Activated CD4-positive, CD25-positive, alpha-beta regulatory T cell (primary cell): ENCODE measurements at regions not wholly inside any gene's neighbourhood (a gene's known extent, or its start where the extent isn't known, plus 50 kb on each side); places are given as distances from the start of the nearest gene placed in this dataset.
"Not testable (repeated sequence)": the region's sequence is repeated elsewhere in the genome, so short reads cannot be mapped to it uniquely, and the experiment has no call there.

Source experiments
- DNase-seq, 4 experiments: peaks; one replicate each; lab custom pipeline; 2025; lab: John Stamatoyannopoulos, UW

GRCh38 chr1:30660241-30660640, 63.1 kb downstream of the MATN1 start:
- DNase-seq = no peak

GRCh38 chr1:30659702-30660101, 63.7 kb downstream of the MATN1 start:
- DNase-seq = no peak

- not testable (repeated sequence) for DNase-seq
These were observed 65.0 kb downstream of the MATN1 start for GRCh38 chr1:30658375-30658774.

- DNase-seq = no peak
These were observed 65.4 kb downstream of the MATN1 start for GRCh38 chr1:30658014-30658336.

- no peak for DNase-seq
These were observed 66.0 kb downstream of the MATN1 start for GRCh38 chr1:30657131-30658013.

GRCh38 chr1:30656171-30656940, 67.0 kb downstream of the MATN1 start:
- no peak for DNase-seq

GRCh38 chr1:30655672-30656071, 67.7 kb downstream of the MATN1 start:
- DNase-seq = no peak

- DNase-seq = no peak
These were observed 69.2 kb downstream of the MATN1 start for GRCh38 chr1:30654188-30654587.

- no peak for DNase-seq
These were observed 71.1 kb downstream of the MATN1 start for GRCh38 chr1:30652152-30652841.

GRCh38 chr1:30651395-30651794, 72.0 kb downstream of the MATN1 start:
- not testable (repeated sequence) for DNase-seq

- DNase-seq = no peak
These were observed 72.4 kb downstream of the MATN1 start for GRCh38 chr1:30650968-30651320.

GRCh38 chr1:30650038-30650967, 73.1 kb downstream of the MATN1 start:
- DNase-seq = no peak

- DNase-seq = no peak
These were observed 73.9 kb downstream of the MATN1 start for GRCh38 chr1:30649321-30649991.

GRCh38 chr1:30648408-30649000, 74.9 kb downstream of the MATN1 start:
- no peak for DNase-seq

GRCh38 chr1:30645807-30646206, 77.6 kb downstream of the MATN1 start:
- no peak for DNase-seq

- DNase-seq = no peak
These were observed 80.8 kb downstream of the MATN1 start for GRCh38 chr1:30642391-30643120.

- DNase-seq = no peak
These were observed 81.6 kb downstream of the MATN1 start for GRCh38 chr1:30641572-30642353.

- no peak for DNase-seq
These were observed 83.4 kb downstream of the MATN1 start for GRCh38 chr1:30639881-30640452.

GRCh38 chr1:30638811-30639210, 84.6 kb downstream of the MATN1 start:
- DNase-seq = no peak
